ENCODE measurements at regions not wholly inside any gene's neighbourhood (a gene's known extent, or its start where the extent isn't known, plus 50 kb on each side); places are given as distances from the start of the nearest gene placed in this dataset.

DNA sequence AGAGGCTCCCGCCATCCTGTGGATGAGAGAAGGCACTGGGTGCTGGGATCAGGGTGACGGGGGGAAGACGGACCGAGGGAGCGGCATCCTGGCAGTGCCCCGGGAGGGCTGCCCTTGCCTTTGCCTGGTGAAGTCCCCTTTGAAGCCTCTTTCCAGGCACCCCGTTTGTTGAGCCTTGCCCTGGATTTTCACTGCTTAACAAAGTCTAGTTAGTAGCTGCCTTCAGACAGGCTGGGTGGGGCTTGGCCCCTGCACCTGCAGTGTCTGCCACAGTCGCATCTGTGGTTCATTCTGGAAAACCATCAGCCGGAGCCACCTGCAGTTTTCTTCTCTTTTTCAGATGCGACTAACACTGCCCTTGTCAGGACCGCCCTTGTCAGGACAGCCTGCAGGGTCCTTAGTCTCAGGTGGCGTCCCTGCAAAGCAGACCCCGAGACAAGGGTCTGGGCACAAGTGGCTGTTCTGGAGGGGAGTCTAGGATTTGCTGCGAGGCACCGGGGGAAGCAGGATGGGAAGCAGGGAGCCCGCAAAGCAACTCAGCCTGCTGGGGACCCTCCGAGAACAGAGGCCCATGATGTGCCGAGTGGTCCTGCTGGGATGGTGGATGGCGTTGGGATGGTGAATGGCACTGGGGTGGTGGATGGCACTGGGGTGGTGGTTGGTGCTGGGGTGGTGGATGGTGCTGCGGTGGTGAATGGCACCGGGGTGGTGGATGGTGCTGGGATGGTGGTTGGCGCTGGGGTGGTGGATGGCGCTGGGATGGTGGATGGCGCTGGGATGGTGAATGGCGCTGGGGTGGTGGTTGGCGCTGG is 147.9 kb upstream of the COL5A1 start:
- intact Hi-C loops (cut with DNase I), result no loop called here
- no peak for DNase-seq

DNA sequence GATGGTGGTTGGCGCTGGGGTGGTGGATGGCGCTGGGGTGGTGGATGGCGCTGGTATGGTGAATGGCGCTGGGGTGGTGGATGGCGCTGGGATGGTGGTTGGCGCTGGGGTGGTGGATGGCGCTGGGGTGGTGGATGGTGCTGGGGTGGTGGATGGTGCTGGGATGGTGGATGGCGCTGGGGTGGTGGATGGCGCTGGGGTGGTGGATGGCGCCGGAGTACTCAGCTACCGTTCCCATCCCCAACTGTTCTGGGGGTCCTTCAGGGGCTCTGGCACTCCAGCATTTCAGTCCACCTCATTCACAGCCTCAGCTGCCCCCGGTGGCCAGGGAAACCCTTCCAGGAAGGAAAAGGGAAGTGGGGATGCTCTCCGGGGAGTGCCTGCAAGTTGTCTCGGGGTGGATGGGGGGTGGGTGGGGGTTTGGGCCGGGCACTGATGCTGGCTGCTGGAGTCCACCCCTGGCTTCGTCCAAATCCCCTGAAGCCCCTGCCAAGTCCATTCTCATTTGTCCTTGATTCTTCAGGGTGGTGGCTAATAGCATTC is 147.3 kb upstream of the COL5A1 start:
- TF ChIP-seq POLR2A (IDR thresholded peaks at IDR 0.05) (no peak), EP300 (IDR thresholded peaks at IDR 0.05) (no peak)
- TF ChIP-seq, protein P1, sequence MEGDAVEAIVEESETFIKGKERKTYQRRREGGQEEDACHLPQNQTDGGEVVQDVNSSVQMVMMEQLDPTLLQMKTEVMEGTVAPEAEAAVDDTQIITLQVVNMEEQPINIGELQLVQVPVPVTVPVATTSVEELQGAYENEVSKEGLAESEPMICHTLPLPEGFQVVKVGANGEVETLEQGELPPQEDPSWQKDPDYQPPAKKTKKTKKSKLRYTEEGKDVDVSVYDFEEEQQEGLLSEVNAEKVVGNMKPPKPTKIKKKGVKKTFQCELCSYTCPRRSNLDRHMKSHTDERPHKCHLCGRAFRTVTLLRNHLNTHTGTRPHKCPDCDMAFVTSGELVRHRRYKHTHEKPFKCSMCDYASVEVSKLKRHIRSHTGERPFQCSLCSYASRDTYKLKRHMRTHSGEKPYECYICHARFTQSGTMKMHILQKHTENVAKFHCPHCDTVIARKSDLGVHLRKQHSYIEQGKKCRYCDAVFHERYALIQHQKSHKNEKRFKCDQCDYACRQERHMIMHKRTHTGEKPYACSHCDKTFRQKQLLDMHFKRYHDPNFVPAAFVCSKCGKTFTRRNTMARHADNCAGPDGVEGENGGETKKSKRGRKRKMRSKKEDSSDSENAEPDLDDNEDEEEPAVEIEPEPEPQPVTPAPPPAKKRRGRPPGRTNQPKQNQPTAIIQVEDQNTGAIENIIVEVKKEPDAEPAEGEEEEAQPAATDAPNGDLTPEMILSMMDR (IDR thresholded peaks at IDR 0.05), result no peak
- Histone ChIP-seq H3K27me3 (no peaks in the 10 kb centered on the region), H3K27ac (no peak overlapping the region), H3K36me3 (no peaks in the 10 kb centered on the region), H3K4me3 (no peak overlapping the region), H3K9me3 (no peaks in the 10 kb centered on the region), H3K4me1 (ENCODE audit: insufficient read depth) (peaks cover 4% of the 10 kb centered on the region)
- WGBS, 3 donors, result 61 to 65% (median 65%) methylated on average over 17 of the region's 17 CpGs
- intact Hi-C loops (cut with DNase I), result no loop called here
- DNase-seq, result no peak

More for the DNA sequence above, 147.9 kb upstream of the COL5A1 start:
- Histone ChIP-seq H3K36me3 (no peaks in the 10 kb centered on the region), H3K4me1 (ENCODE audit: insufficient read depth) (peaks cover 4% of the 10 kb centered on the region), H3K9me3 (no peaks in the 10 kb centered on the region), H3K27ac (no peak overlapping the region), H3K27me3 (no peaks in the 10 kb centered on the region), H3K4me3 (no peak overlapping the region)
- no peak for TF ChIP-seq EP300 (IDR thresholded peaks at IDR 0.05)
- TF ChIP-seq POLR2A (IDR thresholded peaks at IDR 0.05), result no peak
- TF ChIP-seq, protein P1 (IDR thresholded peaks at IDR 0.05), result no peak
- 90 to 94% (median 92%) methylated on average over 25 to 26 of the region's 26 CpGs for WGBS, 3 donors

DNA sequence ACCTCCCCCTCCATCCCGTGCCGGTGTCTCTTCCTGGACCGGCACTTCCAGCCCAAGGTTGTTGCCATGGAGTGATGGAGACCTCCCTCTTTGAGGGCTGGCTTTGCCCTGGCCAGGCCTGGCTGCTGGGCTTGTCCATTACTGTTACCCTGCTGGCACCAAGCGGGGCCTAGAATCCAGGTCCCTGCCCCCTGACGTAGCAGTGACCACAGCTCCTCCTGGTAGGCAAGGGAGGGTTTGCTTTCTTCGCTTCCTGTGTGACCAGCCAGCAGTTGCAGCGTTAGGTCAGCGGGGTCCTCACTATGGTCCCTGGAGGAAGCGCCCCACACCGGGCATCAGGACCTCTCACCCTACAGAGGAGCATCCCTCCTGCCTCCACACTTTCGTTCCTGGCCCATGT is 146.7 kb upstream of the COL5A1 start:
- TF ChIP-seq, protein P1 (IDR thresholded peaks at IDR 0.05), result no peak
- no peak for TF ChIP-seq EP300 (IDR thresholded peaks at IDR 0.05)
- TF ChIP-seq POLR2A (IDR thresholded peaks at IDR 0.05), result no peak
- 70 to 77% (median 74%) methylated on average over 11 of the region's 11 CpGs for WGBS, 3 donors
- no peak overlapping the region for H3K27ac ChIP-seq
- H3K36me3 ChIP-seq, result no peaks in the 10 kb centered on the region
- intact Hi-C loops (cut with DNase I), result no loop called here
- DNase-seq, result no peak
- no peak overlapping the region for H3K4me3 ChIP-seq
- H3K27me3 ChIP-seq, result no peaks in the 10 kb centered on the region
- no peaks in the 10 kb centered on the region for H3K9me3 ChIP-seq
- peaks cover 4% of the 10 kb centered on the region for H3K4me1 ChIP-seq (ENCODE audit: insufficient read depth)

DNA sequence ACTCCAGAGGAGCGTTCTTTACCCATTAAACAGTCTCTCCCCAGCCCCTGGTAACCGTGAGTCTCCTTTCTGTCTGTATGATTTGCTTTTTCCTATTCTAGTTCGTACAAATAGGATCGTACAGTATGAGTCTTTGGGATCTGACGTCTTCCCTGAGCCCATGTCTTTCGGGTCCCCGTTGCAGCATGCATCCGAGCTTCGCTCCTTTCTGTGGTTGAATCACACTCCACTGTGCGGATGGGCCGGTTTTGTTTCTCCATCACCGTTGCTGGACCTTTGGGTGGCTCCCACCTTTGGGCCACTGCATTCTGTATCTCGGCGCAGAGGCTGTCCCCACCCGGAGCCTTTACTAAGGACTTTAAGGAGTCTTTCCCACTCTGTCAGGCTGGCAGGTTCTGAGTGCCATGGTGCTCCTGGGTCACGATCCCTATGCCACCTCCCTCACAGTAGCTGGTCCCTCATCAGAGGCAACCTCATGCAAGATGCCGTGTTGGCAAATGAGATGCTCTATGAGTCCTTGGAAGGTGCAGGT is 145.7 kb upstream of the COL5A1 start:
- H3K4me3 ChIP-seq, result no peak overlapping the region
- DNase-seq, result no peak
- H3K9me3 ChIP-seq, result no peaks in the 10 kb centered on the region
- WGBS, 3 donors, result 90 to 94% (median 94%) methylated on average over 17 of the region's 17 CpGs
- intact Hi-C loops (cut with DNase I), result no loop called here
- no peaks in the 10 kb centered on the region for H3K27me3 ChIP-seq
- peaks cover 4% of the 10 kb centered on the region for H3K4me1 ChIP-seq (ENCODE audit: insufficient read depth)
- H3K36me3 ChIP-seq, result no peaks in the 10 kb centered on the region
- TF ChIP-seq, protein P1 (IDR thresholded peaks at IDR 0.05), result no peak
- TF ChIP-seq EP300 (IDR thresholded peaks at IDR 0.05), result no peak
- no peak overlapping the region for H3K27ac ChIP-seq

Measured in ovary (tissue), 7 donors.